SK-N-MC (cell line): ENCODE measurements at regions not wholly inside any gene's neighbourhood (a gene's known extent, or its start where the extent isn't known, plus 50 kb on each side); places are given as distances from the start of the nearest gene placed in this dataset.

ENCODE experiments used
- DNase-seq: peaks from one replicate; pipeline ENCODE4 v3.0.0-alpha.2; 2011; ENCODE audit warnings: low read depth, low spot score
- H3K27ac ChIP-seq: fragments of 200-600 bp; sonication (generic); 2 replicates; pipeline ENCODE4 v1.5.1; 2016; ENCODE audit warnings: mixed run types
- H3K36me3 ChIP-seq: fragments of 200-600 bp; sonication (generic); 2 replicates; pipeline ENCODE4 v1.6.1; 2017; ENCODE audit warnings: antibody characterized with exemption, low read length, mixed read lengths; ENCODE audit not compliant: insufficient read depth
- H3K4me3 ChIP-seq: fragments of 200-600 bp; sonication (generic); 2 replicates; pipeline ENCODE4 v1.5.1; 2016
- H3K9ac ChIP-seq: fragments of 200-600 bp; sonication (generic); 2 replicates; pipeline ENCODE4 v1.8.0; 2017; ENCODE audit warnings: mixed run types, mixed read lengths; ENCODE audit not compliant: insufficient read length
- H3K9me3 ChIP-seq: fragments of 200-600 bp; sonication (generic); 2 replicates; pipeline ENCODE4 v1.6.1; 2017; ENCODE audit warnings: low read depth, mild to moderate bottlenecking, antibody characterized with exemption, low read length, moderate library complexity, mixed read lengths
- EZH2 ChIP-seq: fragments of 200-600 bp; sonication (generic); IDR thresholded peaks from one replicate; pipeline ENCODE4 v1.6.1; 2017; ENCODE audit warnings: antibody characterized with exemption
- FOXP2 ChIP-seq: optimal IDR thresholded peaks from 2 replicates; pipeline ENCODE3; 2011; ENCODE audit warnings: mild to moderate bottlenecking, moderate library complexity; ENCODE audit not compliant: insufficient read depth; ENCODE audit errors: extremely low read length, control extremely low read depth
- POLR2AphosphoS5 ChIP-seq: IDR thresholded peaks from 2 replicates; pipeline ENCODE4 v1.6.1; 2012; ENCODE audit warnings: mild to moderate bottlenecking, low read depth, low read length, borderline replicate concordance

DNA sequence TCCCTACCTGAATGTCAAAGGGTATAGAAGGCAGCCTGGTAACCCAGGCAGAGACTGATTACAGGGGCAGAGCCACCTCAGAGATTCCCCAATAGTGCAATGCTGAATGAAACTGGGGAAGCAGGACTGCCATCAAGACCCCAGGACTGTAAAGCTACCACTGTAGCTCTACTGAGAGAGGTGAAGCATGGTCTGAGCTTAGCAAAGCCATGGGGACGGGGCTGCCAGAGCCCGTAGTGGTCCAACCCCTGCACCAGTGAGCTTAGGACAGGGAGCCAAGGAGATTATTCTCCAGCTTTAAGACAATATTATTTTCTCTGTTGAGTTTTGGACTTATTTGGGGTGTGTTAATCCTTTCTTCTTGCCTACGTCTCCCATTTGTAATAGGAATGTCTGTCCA is 679.3 kb upstream of the GRAMD2B start:
- Histone ChIP-seq H3K27ac (no peak overlapping the region), H3K4me3 (no peak overlapping the region), H3K36me3 (no peaks in the 10 kb centered on the region), H3K9ac (no peak overlapping the region), H3K9me3 (no peaks in the 10 kb centered on the region)
- TF ChIP-seq FOXP2, result no peak
- no peak for TF ChIP-seq POLR2AphosphoS5
- no peak for TF ChIP-seq EZH2
- DNase-seq, result no peak

- H3K27ac ChIP-seq, result no peak overlapping the region
- no peaks in the 10 kb centered on the region for H3K9me3 ChIP-seq
- DNase-seq, result no peak
- TF ChIP-seq EZH2 (no peak), FOXP2 (no peak), POLR2AphosphoS5 (no peak)
- H3K4me3 ChIP-seq, result no peak overlapping the region
- H3K9ac ChIP-seq, result no peak overlapping the region
- H3K36me3 ChIP-seq, result no peaks in the 10 kb centered on the region
These were observed 676.3 kb upstream of the GRAMD2B start for GRCh38 chr5:125746917-125747316.

- H3K27ac ChIP-seq, result no peak overlapping the region
These were observed 672.9 kb upstream of the GRAMD2B start for GRCh38 chr5:125750147-125750860.

GRCh38 chr5:125750861-125751186 is 672.4 kb upstream of the GRAMD2B start:
- DNase-seq, result no peak
- no peak overlapping the region for H3K27ac ChIP-seq
- H3K9ac ChIP-seq, result no peak overlapping the region
- H3K36me3 ChIP-seq, result no peaks in the 10 kb centered on the region
- TF ChIP-seq EZH2 (no peak), FOXP2 (no peak), POLR2AphosphoS5 (no peak)
- no peak overlapping the region for H3K4me3 ChIP-seq
- H3K9me3 ChIP-seq, result no peaks in the 10 kb centered on the region

More at GRCh38 chr5:125750147-125750860, 672.9 kb upstream of the GRAMD2B start:
- Histone ChIP-seq H3K4me3 (no peak overlapping the region), H3K9me3 (no peaks in the 10 kb centered on the region), H3K9ac (no peak overlapping the region), H3K36me3 (no peaks in the 10 kb centered on the region)
- TF ChIP-seq FOXP2 (no peak), EZH2 (no peak), POLR2AphosphoS5 (no peak)
- DNase-seq, result no peak

DNA sequence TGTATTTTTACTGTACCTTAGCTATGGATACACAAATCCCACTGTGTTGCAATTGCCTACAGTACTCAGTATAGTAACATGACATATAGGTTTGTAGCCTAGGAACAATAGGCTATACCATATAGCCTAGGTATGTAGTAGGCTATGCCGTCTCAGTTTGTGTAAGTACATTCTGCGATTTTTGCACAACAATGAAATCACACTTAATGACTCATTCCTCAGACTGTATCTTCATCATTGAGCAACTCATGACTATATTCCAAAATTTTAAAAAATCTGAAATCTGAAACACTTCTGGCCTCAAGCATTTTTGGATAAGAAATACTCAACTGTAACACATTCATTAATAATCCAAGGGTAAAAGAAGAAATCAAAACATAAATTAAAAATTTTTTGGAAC is 666.8 kb upstream of the GRAMD2B start:
- Histone ChIP-seq H3K4me3 (no peak overlapping the region), H3K27ac (no peak overlapping the region), H3K9ac (no peak overlapping the region), H3K36me3 (no peaks in the 10 kb centered on the region), H3K9me3 (no peaks in the 10 kb centered on the region)
- TF ChIP-seq EZH2 (no peak), POLR2AphosphoS5 (no peak), FOXP2 (no peak)
- no peak for DNase-seq

- no peak overlapping the region for H3K9ac ChIP-seq
- no peaks in the 10 kb centered on the region for H3K36me3 ChIP-seq
- TF ChIP-seq POLR2AphosphoS5, result no peak
- no peak for TF ChIP-seq EZH2
- no peak for TF ChIP-seq FOXP2
- H3K4me3 ChIP-seq, result no peak overlapping the region
- no peak for DNase-seq
- no peaks in the 10 kb centered on the region for H3K9me3 ChIP-seq
- H3K27ac ChIP-seq, result no peak overlapping the region
These were observed 656.5 kb upstream of the GRAMD2B start for GRCh38 chr5:125766706-125767105.

GRCh38 chr5:125775896-125776295 is 647.3 kb upstream of the GRAMD2B start:
- H3K9me3 ChIP-seq, result no peaks in the 10 kb centered on the region
- H3K36me3 ChIP-seq, result no peaks in the 10 kb centered on the region
- no peak overlapping the region for H3K4me3 ChIP-seq
- no peak overlapping the region for H3K27ac ChIP-seq
- TF ChIP-seq POLR2AphosphoS5, result no peak
- TF ChIP-seq FOXP2, result no peak
- no peak for TF ChIP-seq EZH2
- no peak for DNase-seq
- no peak overlapping the region for H3K9ac ChIP-seq

GRCh38 chr5:125776656-125777139 is 646.5 kb upstream of the GRAMD2B start:
- no peaks in the 10 kb centered on the region for H3K36me3 ChIP-seq
- no peak overlapping the region for H3K4me3 ChIP-seq
- DNase-seq, result no peak
- H3K27ac ChIP-seq, result no peak overlapping the region
- TF ChIP-seq FOXP2 (no peak), EZH2 (no peak), POLR2AphosphoS5 (no peak)
- H3K9ac ChIP-seq, result no peak overlapping the region
- H3K9me3 ChIP-seq, result no peaks in the 10 kb centered on the region

GRCh38 chr5:125778791-125779190 is 644.4 kb upstream of the GRAMD2B start:
- no peak for DNase-seq
- H3K9me3 ChIP-seq, result no peaks in the 10 kb centered on the region
- no peak overlapping the region for H3K9ac ChIP-seq
- H3K27ac ChIP-seq, result no peak overlapping the region
- H3K4me3 ChIP-seq, result no peak overlapping the region
- H3K36me3 ChIP-seq, result no peaks in the 10 kb centered on the region
- no peak for TF ChIP-seq EZH2
- TF ChIP-seq FOXP2, result no peak
